Activated T-helper 2 cell treated with anti-CD3 and anti-CD28 coated beads, Interferon-gamma antibody, Interleukin-2, Interleukin-4, amounts not matched to agents 10 μg/mL and 5 μg/mL and 100 μg/mL, durations not matched to agents 14 hours and 24 hours and 36 hours (primary cell): ENCODE measurements at regions not wholly inside any gene's neighbourhood (a gene's known extent, or its start where the extent isn't known, plus 50 kb on each side); places are given as distances from the start of the nearest gene placed in this dataset.

Experiments
- DNase-seq: peaks from one replicate; pipeline ENCODE4 v3.0.0; 2021; ENCODE audit warnings: low spot score
- H3K27ac Mint-ChIP-seq: one replicate; pipeline ENCODE4 v1.8.0; 2021; ENCODE audit warnings: mixed read lengths
- H3K27me3 Mint-ChIP-seq: one replicate; pipeline ENCODE4 v1.8.0; 2021; ENCODE audit warnings: low read depth, mixed read lengths
- H3K36me3 Mint-ChIP-seq: one replicate; pipeline ENCODE4 v1.8.0; 2021; ENCODE audit warnings: low read depth, mixed read lengths
- H3K4me1 Mint-ChIP-seq: one replicate; pipeline ENCODE4 v1.8.0; 2021; ENCODE audit warnings: low read depth, mixed read lengths
- H3K4me3 Mint-ChIP-seq: one replicate; pipeline ENCODE4 v1.8.0; 2021; ENCODE audit warnings: low read depth, mild to moderate bottlenecking, moderate library complexity, mixed read lengths
- H3K9me3 Mint-ChIP-seq: one replicate; pipeline ENCODE4 v1.8.0; 2021; ENCODE audit warnings: mixed read lengths
- intact Hi-C: fragments of 100-400 bp; cut with micrococcal nuclease; formaldehyde crosslinking; loops from one replicate; pipeline ENCODE4 v1.15.1; 2023

DNA sequence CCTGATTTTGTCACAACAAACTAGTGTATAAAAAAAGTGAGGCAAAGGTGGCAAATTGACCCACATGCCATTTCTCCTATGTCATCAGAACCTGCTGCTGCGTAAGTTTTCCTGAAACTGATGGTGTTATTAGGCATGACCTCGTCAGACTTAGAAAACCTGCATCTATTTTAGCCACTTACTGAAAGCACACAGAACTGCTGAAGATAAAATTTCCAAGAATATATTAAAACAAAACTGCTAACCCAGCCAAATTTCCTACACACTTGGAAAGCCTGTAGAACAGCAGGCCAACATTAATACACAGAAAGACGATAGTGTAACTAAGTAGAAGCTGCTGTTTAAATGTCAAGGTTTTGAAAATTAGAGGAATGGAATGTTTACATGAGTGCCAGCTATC lies 674.5 kb upstream of the CXADR start:
- Mint-ChIP-seq H3K9me3 (peaks cover 27% of the 10 kb centered on the region), H3K36me3 (no peaks in the 10 kb centered on the region), H3K4me1 (no peaks in the 10 kb centered on the region), H3K27ac (no peak overlapping the region), H3K4me3 (no peak overlapping the region), H3K27me3 (no peaks in the 10 kb centered on the region)
- DNase-seq = no peak
- intact Hi-C loops = no loop called here

DNA sequence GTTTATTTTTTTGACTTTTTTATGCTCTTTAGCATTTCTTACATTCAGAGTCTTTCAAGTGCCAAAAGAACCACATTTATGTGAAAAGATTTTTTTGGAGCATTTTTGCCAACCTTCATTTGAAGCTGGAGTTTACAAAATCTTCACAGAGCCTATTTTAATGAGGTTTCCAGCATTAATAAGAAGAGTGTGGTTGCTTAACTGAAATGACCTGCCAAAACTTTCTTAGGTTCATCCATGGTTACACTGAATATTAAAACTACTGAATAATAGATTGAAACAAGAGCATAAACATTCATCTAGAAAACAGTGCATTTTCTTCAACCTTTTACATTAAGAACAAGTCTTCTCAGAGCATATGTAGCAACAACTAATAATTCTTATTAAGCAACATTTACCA lies 672.3 kb upstream of the CXADR start:
- Mint-ChIP-seq H3K4me3 (no peak overlapping the region), H3K36me3 (no peaks in the 10 kb centered on the region), H3K27me3 (no peaks in the 10 kb centered on the region), H3K9me3 (peaks cover 30% of the 10 kb centered on the region), H3K4me1 (no peaks in the 10 kb centered on the region), H3K27ac (no peak overlapping the region)
- intact Hi-C loops = no loop called here
- DNase-seq = no peak

GRCh38 chr21:16841975-16842695 lies 670.7 kb upstream of the CXADR start:
- Mint-ChIP-seq H3K27me3 (no peaks in the 10 kb centered on the region), H3K9me3 (peaks cover 36% of the 10 kb centered on the region), H3K27ac (no peak overlapping the region), H3K36me3 (no peaks in the 10 kb centered on the region), H3K4me3 (no peak overlapping the region), H3K4me1 (no peaks in the 10 kb centered on the region)
- DNase-seq = no peak
- intact Hi-C loops = no loop called here

DNA sequence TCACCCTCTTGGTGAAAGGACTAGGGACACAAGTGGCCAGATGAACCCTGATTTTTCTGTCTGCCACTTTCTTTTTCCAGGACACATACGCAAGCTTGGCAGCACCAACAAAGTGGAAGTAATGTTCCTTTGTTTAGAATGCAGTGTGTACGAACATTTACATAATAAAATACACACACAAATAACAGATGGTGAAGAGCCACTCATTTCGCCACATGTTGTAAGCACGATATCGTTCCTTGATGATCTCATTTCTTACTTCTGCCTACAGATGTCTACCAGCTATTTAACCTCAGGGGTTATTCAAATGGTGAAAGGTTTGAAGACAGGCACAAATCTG lies 670.2 kb upstream of the CXADR start:
- H3K27ac Mint-ChIP-seq = no peak overlapping the region
- intact Hi-C loops = no loop called here
- no peaks in the 10 kb centered on the region for H3K4me1 Mint-ChIP-seq
- H3K36me3 Mint-ChIP-seq = no peaks in the 10 kb centered on the region
- no peak for DNase-seq
- H3K9me3 Mint-ChIP-seq = peaks cover 41% of the 10 kb centered on the region
- H3K27me3 Mint-ChIP-seq = no peaks in the 10 kb centered on the region
- H3K4me3 Mint-ChIP-seq = no peak overlapping the region

- H3K27me3 Mint-ChIP-seq = no peaks in the 10 kb centered on the region
- DNase-seq = no peak
- H3K4me1 Mint-ChIP-seq = no peaks in the 10 kb centered on the region
- no peak overlapping the region for H3K27ac Mint-ChIP-seq
- H3K9me3 Mint-ChIP-seq = peaks cover 57% of the 10 kb centered on the region
- no peaks in the 10 kb centered on the region for H3K36me3 Mint-ChIP-seq
- intact Hi-C loops = no loop called here
- no peak overlapping the region for H3K4me3 Mint-ChIP-seq
These were observed 665.6 kb upstream of the CXADR start for GRCh38 chr21:16847211-16847610.

DNA sequence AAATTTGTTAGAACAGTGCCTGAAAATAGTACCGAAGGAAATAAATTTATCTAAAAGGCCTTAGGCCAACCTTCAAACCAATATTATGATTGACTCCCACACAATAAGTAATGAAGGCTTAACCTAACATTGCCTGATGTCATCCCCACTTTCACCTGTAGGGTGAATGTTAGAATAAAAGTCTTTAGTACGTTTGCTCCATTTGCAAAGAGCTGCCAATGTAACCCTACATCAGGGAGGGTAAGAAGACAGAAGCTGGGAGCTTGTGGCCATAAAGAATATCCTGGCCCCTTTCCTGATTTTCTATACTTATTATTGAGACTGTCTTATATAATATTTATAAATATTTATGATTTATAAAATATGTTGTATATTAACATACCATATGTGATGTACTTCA lies 661.8 kb upstream of the CXADR start:
- H3K4me1 Mint-ChIP-seq = no peaks in the 10 kb centered on the region
- H3K36me3 Mint-ChIP-seq = no peaks in the 10 kb centered on the region
- no peaks in the 10 kb centered on the region for H3K27me3 Mint-ChIP-seq
- no peak overlapping the region for H3K27ac Mint-ChIP-seq
- peaks cover 52% of the 10 kb centered on the region for H3K9me3 Mint-ChIP-seq
- no peak for DNase-seq
- no peak overlapping the region for H3K4me3 Mint-ChIP-seq
- intact Hi-C loops = no loop called here

DNA sequence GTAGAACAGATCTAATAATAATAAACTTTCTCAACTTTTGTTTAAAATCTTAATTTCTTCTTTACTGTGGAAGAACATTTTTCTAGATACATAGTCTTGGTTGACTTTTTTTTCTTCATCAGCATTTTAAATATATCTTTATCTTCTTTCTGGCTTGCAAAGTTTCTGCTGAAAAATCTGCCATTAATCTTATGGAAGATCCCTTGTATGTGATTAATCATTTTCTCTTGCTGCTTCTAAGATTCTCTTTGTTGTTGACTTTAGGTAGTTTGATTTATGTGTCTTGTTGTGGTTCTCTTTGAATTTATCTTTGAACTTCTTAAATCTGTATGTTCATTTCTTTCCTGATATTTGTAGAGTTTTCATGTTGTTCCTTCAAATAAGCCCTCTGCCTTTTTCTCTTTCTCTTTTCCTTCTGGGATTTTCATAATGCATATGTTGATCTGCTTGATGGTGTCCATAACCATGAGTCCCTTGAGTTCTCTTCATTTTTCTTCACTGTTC lies 657.6 kb upstream of the CXADR start:
- no peak overlapping the region for H3K27ac Mint-ChIP-seq

DNA sequence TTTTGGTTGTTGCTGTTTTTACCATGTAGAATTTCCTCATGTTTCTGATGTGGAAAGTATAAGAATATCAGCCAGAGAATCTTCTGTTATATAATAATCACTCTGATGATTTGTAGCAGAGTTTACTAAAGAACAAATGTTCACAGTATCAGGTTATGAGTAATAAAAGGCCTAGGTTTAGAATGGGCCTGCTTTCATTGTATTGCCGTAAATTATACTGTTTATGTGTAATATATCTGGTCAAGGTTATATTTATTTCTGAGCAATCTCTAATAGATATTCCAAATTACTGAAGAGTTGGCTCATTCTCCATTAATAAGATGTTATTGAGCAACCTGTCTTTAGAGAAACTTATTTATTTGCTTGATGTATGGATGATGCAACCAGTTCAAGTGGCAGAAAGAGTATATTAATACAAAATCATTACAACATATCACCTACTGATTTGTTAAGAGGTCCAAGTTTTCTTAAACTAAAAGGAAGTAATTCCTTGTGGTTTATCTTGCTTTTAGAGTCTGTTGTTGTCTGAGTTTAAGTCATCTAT lies 649.4 kb upstream of the CXADR start:
- no peaks in the 10 kb centered on the region for H3K27me3 Mint-ChIP-seq
- no peak for DNase-seq
- no peaks in the 10 kb centered on the region for H3K36me3 Mint-ChIP-seq
- peaks cover 44% of the 10 kb centered on the region for H3K9me3 Mint-ChIP-seq
- H3K4me1 Mint-ChIP-seq = no peaks in the 10 kb centered on the region
- intact Hi-C loops = no loop called here
- no peak overlapping the region for H3K27ac Mint-ChIP-seq
- no peak overlapping the region for H3K4me3 Mint-ChIP-seq

More for the DNA sequence above, 657.6 kb upstream of the CXADR start:
- Mint-ChIP-seq H3K36me3 (no peaks in the 10 kb centered on the region), H3K9me3 (peaks cover 45% of the 10 kb centered on the region), H3K4me3 (no peak overlapping the region), H3K4me1 (no peaks in the 10 kb centered on the region), H3K27me3 (no peaks in the 10 kb centered on the region)
- DNase-seq = no peak
- intact Hi-C loops = no loop called here

DNA sequence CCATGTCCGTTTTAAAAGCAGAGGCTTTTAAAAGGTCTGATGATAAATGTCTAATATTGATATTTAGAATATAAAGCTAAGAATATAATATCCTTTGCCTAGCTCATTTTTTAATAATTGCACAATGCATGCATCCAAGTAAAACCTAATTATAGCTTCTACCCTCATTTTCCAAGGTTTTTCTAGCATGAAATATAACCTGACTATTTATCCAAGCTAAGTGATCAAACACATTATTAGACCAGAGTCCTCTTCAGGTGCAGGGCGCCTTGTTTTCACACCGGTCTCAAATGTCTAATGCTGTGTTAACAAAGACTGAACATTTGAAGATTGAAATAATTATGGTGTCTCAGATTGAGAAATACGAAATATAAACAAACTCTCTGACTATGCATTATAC lies 648.9 kb upstream of the CXADR start:
- no peaks in the 10 kb centered on the region for H3K4me1 Mint-ChIP-seq
- H3K4me3 Mint-ChIP-seq = no peak overlapping the region

DNA sequence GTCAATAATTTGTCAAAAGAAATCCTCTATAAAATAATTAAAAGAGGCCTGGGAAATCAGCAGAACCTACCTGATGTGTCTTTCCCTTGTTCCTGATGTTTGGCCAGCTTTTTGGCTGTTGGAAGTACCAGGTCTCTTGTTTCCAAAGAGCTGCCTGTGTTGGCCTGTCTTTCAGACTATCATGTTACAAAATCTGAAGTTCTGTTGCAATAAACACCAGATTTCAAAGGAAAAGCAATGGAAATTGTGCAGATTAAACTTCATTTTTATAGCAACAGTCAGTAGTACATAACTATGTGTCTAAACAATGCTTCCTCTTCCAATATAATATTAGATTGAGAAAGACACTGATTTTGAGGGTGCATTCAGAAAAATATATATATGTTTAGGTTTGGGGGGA lies 647.2 kb upstream of the CXADR start:
- Mint-ChIP-seq H3K9me3 (peaks cover 32% of the 10 kb centered on the region), H3K27ac (no peak overlapping the region), H3K4me3 (no peak overlapping the region), H3K4me1 (no peaks in the 10 kb centered on the region), H3K36me3 (no peaks in the 10 kb centered on the region), H3K27me3 (no peaks in the 10 kb centered on the region)
- no peak for DNase-seq
- intact Hi-C loops = no loop called here

More for the DNA sequence above, 648.9 kb upstream of the CXADR start:
- intact Hi-C loops = no loop called here
- H3K27me3 Mint-ChIP-seq = no peaks in the 10 kb centered on the region
- H3K36me3 Mint-ChIP-seq = no peaks in the 10 kb centered on the region
- DNase-seq = no peak
- H3K27ac Mint-ChIP-seq = no peak overlapping the region
- H3K9me3 Mint-ChIP-seq = peaks cover 39% of the 10 kb centered on the region

DNA sequence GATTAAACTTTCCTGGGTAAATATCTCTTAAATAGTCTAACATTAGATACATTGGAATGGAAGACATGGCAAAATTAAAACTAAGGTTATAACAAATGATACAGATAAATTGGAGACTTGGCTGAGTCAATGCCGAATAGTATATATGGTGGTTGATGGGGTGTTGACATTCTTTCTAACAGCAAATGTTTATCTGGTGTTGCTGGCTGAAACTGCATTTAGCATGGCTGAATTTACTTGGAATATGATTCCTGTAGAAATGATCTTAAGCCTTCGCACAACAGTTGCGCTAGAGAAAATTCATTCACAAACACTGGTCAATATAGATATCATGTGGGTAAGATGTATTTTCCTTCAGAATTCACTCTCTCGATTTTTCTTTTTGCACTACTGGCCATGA lies 646.0 kb upstream of the CXADR start:
- intact Hi-C loops = no loop called here
- no peaks in the 10 kb centered on the region for H3K27me3 Mint-ChIP-seq

GRCh38 chr21:16870103-16870502 lies 642.7 kb upstream of the CXADR start:
- no peaks in the 10 kb centered on the region for H3K36me3 Mint-ChIP-seq
- intact Hi-C loops = no loop called here
- no peak for DNase-seq
- H3K4me3 Mint-ChIP-seq = no peak overlapping the region
- H3K27ac Mint-ChIP-seq = no peak overlapping the region
- H3K4me1 Mint-ChIP-seq = no peaks in the 10 kb centered on the region
- H3K27me3 Mint-ChIP-seq = no peaks in the 10 kb centered on the region
- peaks cover 18% of the 10 kb centered on the region for H3K9me3 Mint-ChIP-seq

More for the DNA sequence above, 646.0 kb upstream of the CXADR start:
- Mint-ChIP-seq H3K9me3 (peaks cover 22% of the 10 kb centered on the region), H3K4me1 (no peaks in the 10 kb centered on the region), H3K4me3 (no peak overlapping the region), H3K27ac (no peak overlapping the region), H3K36me3 (no peaks in the 10 kb centered on the region)
- DNase-seq = no peak

GRCh38 chr21:16872616-16873015 lies 640.2 kb upstream of the CXADR start:
- H3K27ac Mint-ChIP-seq = no peak overlapping the region
- no peaks in the 10 kb centered on the region for H3K4me1 Mint-ChIP-seq
- intact Hi-C loops = no loop called here
- no peaks in the 10 kb centered on the region for H3K36me3 Mint-ChIP-seq
- peaks cover 26% of the 10 kb centered on the region for H3K9me3 Mint-ChIP-seq
- no peak for DNase-seq
- H3K27me3 Mint-ChIP-seq = no peaks in the 10 kb centered on the region
- H3K4me3 Mint-ChIP-seq = no peak overlapping the region
